GM18951 (cell line): ENCODE measurements at regions not wholly inside any gene's neighbourhood (a gene's known extent, or its start where the extent isn't known, plus 50 kb on each side); places are given as distances from the start of the nearest gene placed in this dataset.
"Not testable (repeated sequence)": the region's sequence is repeated elsewhere in the genome, so short reads cannot be mapped to it uniquely, and the experiment has no call there.

Source experiments
- POLR2A ChIP-seq: IDR thresholded peaks from 4 replicates; pipeline ENCODE4 v1.6.1; 2011; ENCODE audit warnings: mild to moderate bottlenecking; ENCODE audit not compliant: insufficient read length, insufficient read depth; ENCODE audit errors: extremely low read depth
- in situ Hi-C: fragments of 300-500 bp; cut with MboI; formaldehyde crosslinking; loops from one replicate; pipeline ENCODE4 v1.12.0; 2022; ENCODE audit warnings: low sequenced_read_pairs, mixed read lengths, inconsistent platforms; ENCODE audit not compliant: unreplicated experiment

DNA sequence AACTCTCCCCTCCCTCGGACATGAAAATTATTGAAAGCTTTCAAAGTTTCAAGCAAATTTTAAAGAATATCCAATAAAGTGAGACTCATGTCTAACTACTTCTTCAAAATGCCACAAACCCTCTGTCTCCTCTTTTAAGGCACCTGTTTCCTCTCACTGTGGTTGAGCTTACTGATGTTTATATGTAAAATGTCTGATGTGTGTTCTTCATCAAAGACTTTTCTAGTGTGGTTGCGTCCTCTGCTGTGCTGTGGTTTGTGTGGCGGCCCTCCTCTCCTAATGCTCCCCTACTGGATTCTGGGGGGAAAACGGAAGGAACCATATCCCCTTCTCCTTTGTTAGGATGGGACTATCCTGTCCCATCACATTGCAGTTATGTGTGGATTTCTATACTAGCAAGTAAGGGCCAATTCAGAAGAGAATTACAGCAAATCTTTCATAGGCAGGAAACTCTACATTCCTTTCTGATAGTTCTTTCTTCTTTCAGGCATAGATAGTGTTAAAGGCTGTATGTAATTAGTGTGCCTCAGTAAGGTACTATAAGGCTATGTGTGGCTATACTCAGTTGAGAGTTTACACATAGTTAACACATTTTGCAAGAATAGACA, 221.0 kb upstream of the GPRIN3 start:
- in situ Hi-C loops = no loop called here
- no peak for TF ChIP-seq POLR2A

DNA sequence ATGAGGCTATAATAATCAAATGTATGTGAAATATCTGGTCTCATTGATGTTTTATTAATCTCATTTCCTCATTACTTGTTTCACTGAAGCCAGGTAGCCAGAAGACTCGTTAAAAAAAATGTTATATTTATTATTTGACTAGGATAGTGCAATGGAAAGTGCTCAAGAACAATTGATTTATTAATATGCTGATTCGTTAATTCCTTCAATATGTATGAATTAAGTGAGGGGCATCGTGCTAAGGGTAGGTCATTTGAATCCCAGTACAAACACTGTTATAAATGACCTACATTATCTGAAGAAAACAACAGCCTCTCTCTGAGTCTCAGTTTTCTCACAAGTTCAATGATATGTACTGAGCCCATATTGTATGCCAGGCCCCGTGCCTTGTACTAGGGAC, 214.2 kb upstream of the GPRIN3 start:
- in situ Hi-C loops = no loop called here
- TF ChIP-seq POLR2A = no peak

DNA sequence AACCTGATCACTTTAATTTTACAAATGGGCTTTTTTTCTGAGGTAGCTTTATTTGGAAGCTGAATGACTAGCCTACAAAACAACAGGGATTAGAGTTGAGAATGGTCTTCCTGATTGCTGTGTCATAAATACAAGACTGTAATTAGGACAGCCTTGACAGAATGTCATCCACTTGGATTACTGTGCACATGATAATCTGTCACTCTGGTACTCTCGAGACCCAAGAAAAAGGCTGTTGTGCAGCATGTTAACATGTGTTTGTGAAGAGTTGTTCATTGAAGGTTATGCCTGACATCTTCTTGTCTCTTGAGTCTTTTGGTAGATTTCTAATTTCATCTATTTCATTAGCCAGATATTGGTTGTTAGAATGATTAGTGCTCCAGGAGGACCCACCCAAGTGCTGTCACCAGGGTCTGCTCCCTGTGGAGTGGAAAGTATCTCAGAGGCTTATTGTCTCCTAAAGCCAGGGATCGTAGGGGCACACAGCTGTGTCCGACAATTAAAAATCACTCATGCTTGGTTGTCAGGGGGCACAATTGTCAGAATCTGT, 212.2 kb upstream of the GPRIN3 start:
- in situ Hi-C loops = no loop called here
- no peak for TF ChIP-seq POLR2A

DNA sequence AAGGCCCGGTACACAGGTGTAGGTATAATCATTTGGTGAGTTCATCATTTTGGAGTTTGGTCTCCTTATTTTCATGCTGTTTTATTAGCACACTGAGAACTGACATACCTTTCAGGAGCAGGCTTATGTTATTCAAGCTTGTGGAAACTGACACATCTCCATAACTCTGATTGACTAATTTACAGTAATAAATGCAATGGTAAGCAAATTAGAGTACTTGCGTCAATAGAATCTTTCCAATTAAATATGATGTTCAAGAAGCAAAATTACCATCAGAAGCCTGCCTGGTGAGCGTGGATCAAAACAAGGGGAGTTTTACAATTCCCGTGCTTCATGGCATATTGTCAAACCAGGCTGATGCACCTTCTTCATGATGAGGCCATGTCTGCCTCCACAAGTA, 210.7 kb upstream of the GPRIN3 start:
- TF ChIP-seq POLR2A = no peak

DNA sequence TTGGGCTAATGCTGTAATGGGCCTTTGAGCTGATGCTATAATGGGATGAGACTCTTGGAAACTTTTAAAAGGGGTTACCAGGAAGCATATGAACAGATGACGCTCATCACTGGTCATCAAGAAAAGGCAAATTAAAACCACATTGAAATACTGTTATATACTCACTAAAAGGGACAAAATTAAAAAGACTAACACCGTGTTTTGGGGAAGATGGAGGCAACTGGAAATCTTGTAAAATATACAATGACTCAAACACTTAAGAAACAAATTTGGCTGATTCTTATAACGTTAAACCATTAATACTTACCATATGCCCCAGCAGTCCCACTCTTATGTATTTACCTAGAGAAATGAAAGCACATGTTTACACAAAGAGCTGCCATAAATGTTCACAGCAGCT, 207.2 kb upstream of the GPRIN3 start:
- in situ Hi-C loops = no loop called here
- TF ChIP-seq POLR2A = no peak

More for the DNA sequence above, 210.7 kb upstream of the GPRIN3 start:
- in situ Hi-C loops = no loop called here

DNA sequence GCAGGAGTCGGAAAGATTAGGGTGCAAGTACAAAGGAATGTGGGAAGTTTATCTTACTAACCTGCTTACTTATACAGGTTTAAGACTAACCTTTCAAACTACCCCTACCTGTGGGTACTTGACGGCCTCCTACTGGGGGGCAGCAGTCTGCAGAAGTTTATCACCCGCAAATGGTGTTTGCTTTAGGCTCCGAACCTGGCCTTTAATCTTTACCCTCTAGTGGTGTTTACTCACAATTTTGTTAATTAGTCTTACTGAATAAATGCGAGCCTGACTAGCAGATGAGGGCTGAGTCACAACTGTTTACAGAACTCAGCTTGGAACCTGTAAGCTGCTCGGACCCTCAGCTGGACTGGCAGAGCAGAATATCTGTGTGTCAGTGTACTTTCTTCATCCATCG, 204.2 kb upstream of the GPRIN3 start:
- in situ Hi-C loops = no loop called here
- TF ChIP-seq POLR2A = no peak

DNA sequence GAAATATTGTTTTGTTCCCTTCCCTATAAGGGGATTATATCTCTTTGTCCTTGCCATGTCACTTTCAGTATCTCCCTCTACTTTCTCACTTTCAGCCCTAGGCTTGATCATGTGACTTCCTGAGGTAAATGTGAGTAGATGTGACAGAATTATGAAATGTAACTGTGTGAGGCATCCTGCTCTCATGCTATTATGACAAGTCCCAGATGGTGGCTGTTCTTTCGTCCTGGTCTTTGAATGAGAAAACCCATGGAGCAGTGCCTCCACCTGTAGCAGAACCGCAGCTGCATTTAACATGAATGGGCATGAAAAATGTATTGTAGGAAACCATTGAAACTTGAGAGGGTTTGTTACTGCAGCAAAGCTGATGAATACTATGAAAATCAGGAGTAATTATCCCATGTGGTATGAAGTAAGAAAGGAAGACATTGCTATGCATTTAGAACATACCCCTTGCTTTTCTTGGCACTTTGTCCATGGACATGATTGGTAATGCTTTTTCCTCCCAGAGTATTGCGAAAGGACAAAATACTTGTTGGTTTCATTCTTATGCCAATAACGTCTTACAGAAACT, 202.2 kb upstream of the GPRIN3 start:
- in situ Hi-C loops = no loop called here

DNA sequence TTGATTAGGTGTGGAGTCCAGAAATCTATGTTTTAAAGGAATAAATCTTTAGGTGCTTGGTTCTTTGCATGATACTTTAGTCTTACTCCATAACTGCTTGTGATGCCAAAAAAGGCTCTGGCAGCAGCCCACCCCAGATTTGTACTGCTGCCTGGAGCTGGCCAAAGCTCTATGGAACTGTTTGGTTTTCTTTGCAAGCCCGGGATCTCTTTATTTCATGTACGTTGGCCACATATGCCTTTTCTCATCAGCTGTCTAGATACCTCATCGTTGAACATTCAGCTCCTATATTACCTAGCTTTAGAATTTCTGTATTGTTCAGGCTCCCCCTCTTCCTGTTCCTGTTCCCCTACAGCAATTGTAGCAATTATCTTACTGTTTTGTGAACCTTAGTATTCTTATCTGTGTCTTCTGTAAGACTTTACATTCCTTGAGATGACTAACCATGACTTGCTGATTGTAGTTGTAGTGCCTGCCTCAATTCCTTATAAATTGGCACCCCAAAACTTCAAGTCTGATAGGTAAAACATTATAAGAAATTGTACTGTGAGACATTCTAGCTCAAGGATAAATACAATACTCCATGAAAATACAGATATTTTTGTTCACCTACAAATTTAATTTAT, 199.4 kb upstream of the GPRIN3 start:
- TF ChIP-seq POLR2A = no peak
- in situ Hi-C loops = no loop called here

More for the DNA sequence above, 202.2 kb upstream of the GPRIN3 start:
- TF ChIP-seq POLR2A = no peak

DNA sequence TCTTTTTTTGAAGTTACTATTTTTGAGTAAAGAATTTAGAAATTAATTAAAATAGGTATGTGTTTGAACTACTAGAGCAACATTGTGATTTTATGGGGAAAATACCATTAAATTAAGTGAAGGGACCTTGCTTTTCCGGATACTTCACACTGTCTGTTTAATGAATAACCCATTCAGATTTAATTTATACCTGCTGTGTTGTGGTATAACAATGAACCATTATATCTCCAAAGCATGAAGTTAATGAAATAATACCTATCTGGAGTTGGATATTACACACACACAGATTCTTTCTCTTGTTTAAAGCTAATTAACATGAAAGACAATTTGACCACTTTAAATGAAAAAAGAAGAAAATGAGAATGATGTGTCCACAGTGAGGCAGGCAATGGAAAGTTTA, 195.0 kb upstream of the GPRIN3 start:
- in situ Hi-C loops = no loop called here
- no peak for TF ChIP-seq POLR2A

DNA sequence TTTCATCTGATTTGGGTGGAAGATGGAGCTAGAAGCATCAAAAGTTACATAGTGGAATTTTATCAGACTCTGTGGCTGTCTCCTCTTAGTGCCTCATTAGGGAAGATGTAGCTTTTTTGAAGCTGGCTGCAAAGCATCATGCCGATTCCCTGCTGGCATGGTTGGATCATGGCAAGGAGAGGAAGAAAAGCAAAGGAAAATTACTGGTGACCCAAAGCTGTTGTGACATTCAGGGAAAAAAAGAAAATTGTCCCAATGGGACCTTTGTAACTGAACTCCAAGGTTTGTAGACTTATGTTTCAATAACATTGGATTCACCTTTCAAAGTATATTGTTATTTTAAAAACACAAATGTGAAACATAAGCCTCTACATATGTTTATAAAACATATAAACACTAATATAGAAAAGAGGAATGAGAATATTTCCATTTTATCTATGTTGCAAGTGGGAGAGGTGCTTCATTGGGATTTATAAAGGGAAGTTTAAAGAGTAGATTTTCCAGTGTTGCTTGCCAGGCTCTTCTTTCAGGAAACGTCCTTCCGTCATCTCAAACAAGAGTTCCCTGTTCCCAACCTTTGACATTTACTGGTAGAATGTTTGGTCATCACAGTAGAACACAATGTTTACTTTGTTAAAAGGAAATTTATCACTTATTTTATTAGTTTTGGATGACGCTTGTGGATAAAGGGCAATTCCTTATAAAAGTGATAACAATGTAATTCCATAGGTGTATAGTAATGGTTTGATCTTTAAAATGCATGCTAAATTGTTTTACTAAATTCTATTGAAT, 190.1 kb upstream of the GPRIN3 start:
- no peak for TF ChIP-seq POLR2A
- in situ Hi-C loops = no loop called here

DNA sequence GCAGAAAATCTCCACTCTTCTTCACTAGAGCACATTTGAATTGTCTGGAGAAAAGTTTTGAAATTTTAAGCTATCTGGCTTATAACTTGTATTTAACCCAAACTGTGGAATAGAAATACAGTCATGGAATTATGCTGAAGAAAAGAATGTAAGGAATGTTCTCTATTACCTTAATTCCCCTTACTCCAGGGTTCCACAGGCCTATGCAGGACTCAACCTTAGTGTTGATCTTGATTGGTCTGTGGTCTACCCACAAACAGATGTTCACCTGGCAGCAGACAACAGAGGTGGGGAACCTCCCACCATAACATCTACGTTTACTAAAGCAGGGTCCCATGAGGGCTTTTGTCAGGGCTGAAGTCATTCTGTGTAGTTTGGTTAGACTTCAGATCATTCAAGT, 189.3 kb upstream of the GPRIN3 start:
- in situ Hi-C loops = no loop called here
- TF ChIP-seq POLR2A = no peak

DNA sequence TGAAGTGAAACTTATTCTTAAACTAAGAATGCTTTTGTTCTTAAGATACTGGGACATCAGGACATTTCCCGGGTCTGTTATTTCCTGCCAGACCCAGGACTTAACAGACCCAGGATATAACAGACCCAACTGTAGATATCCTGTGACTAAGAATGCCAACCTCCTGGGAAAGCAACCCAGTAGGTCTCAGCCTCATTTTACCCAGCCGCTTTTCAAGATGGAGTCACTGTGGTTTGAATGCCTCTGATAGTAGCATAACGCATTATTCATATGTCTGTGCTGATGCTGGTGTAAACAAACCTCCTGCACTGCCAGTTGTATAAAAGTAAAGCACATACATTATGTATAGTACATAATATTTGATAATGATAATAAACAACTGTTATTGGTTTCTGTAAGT, 185.8 kb upstream of the GPRIN3 start:
- no peak for TF ChIP-seq POLR2A
- in situ Hi-C loops = no loop called here

DNA sequence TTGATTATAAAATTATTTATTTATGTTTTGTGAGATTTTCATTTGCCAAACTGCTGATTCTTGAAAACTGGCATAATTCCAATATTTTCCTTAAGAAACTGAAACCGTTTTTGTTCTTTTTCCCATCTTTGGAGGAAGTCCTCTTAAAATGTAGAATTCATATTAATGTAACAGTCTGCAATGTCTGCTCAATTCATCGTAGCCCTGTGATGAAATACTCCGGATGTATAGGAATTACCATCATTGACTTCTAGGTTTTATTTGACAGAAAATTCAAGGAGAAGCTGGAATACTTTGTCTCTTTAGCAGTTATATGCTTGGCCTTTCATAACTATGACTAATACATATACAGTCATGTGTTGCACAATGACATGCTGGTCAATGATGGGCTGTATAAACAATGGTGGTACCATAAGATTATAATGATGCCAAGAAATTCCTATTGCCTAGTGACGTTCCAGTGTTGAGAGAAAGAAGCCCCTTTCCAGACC, 185.0 kb upstream of the GPRIN3 start:
- TF ChIP-seq POLR2A = no peak
- in situ Hi-C loops = no loop called here

DNA sequence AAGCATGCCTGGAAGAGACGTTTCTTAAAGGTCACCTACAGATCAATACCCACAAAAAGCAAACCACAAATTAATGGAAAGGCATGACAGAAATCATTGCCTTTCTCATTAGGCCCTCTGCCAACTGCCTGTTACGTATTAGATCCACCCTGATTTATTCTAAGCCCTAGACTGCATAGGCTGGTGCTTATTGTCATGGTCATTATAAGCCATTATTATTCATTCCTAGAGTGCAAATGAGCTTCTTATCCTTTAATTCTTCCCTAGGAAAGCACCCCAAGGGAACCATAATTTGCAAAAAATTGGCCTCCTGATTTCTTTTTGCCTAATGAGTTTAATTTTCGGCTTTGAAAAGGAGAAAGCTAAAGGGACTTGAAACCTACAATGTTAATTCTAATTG, 184.2 kb upstream of the GPRIN3 start:
- no peak for TF ChIP-seq POLR2A
- in situ Hi-C loops = no loop called here

DNA sequence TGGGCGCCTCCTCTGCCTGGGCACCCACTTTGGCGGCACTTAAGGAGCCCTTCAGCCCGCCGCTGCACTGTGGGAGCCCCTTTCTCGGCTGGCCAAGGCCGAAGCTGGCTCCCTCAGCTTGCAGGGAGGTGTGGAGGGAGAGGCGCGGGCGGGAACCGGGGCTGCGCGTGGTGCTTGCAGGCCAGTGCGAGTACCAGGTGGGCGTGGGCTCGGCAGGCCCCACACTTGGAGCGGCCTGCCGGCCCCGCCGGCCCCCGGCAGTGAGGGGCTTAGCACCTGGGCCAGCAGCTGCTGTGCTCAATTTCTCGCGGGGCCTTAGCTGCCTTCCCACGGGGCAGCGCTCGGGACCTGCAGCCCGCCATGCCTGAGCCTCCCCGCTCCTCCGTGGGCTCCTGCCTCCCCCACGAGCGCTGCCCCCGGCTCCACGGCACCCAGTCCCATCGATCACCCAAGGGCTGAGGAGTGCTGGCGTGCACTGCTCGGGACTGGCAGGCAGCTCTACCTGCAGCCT, 182.4 kb upstream of the GPRIN3 start:
- in situ Hi-C loops = not testable (repeated sequence)
